Mesenchymal stem cell (in vitro differentiated cells and primary cell): ENCODE measurements at regions not wholly inside any gene's neighbourhood (a gene's known extent, or its start where the extent isn't known, plus 50 kb on each side); places are given as distances from the start of the nearest gene placed in this dataset.

Source experiments
- DNase-seq: peaks from one replicate; pipeline ENCODE4 v3.0.0-alpha.2; 2013
- H2AFZ ChIP-seq: one replicate; pipeline ENCODE4 v1.6.1; 2013; ENCODE audit warnings: low read depth, mild to moderate bottlenecking, control low read depth, inconsistent platforms, low read length, moderate library complexity
- H2AK5ac ChIP-seq: 2 replicates; pipeline ENCODE4 v1.6.1; 2013; ENCODE audit warnings: low read length, moderate library complexity, mild to moderate bottlenecking, inconsistent platforms; ENCODE audit not compliant: severe bottlenecking
- H2BK120ac ChIP-seq: one replicate; pipeline ENCODE4 v1.6.1; 2013; ENCODE audit warnings: low read depth, mild to moderate bottlenecking, inconsistent platforms, low read length, moderate library complexity
- H2BK12ac ChIP-seq, 2 experiments: one replicate each; pipeline ENCODE4 v1.6.1; 2013; ENCODE audit warnings: inconsistent platforms in 2 of 2, low read length in 2 of 2, mild to moderate bottlenecking in 2 of 2, moderate library complexity in 2 of 2, control low read depth in 1 of 2
- H2BK15ac ChIP-seq: one replicate; pipeline ENCODE4 v1.6.1; 2013; ENCODE audit warnings: mild to moderate bottlenecking, low read depth, inconsistent platforms; ENCODE audit not compliant: poor library complexity, severe bottlenecking
- H2BK5ac ChIP-seq: 2 replicates; pipeline ENCODE4 v1.6.1; 2013; ENCODE audit warnings: low read depth, mild to moderate bottlenecking, low read length, control low read depth, inconsistent platforms; ENCODE audit not compliant: poor library complexity, severe bottlenecking
- H3K14ac ChIP-seq, 2 experiments: one replicate each; pipeline ENCODE4 v1.6.1; 2013; ENCODE audit warnings: inconsistent platforms in 2 of 2, low read length in 2 of 2, control low read depth in 1 of 2, mild to moderate bottlenecking in 1 of 2, moderate library complexity in 1 of 2
- H3K18ac ChIP-seq, 2 experiments: one replicate each; pipeline ENCODE4 v1.6.1; 2013; ENCODE audit warnings: inconsistent platforms in 2 of 2, low read length in 2 of 2, control low read depth in 1 of 2, low read depth in 1 of 2, mild to moderate bottlenecking in 1 of 2
- H3K23ac ChIP-seq, 2 experiments: one replicate each; pipeline ENCODE4 v1.6.1; 2013; ENCODE audit warnings: inconsistent platforms in 2 of 2, low read length in 2 of 2, mild to moderate bottlenecking in 2 of 2, moderate library complexity in 2 of 2, control low read depth in 1 of 2
- H3K27ac ChIP-seq: 2 replicates; pipeline ENCODE4 v1.5.1; 2013; ENCODE audit warnings: mild to moderate bottlenecking, moderate library complexity, low read length, control low read depth, inconsistent platforms; ENCODE audit not compliant: poor library complexity, severe bottlenecking
- H3K27me3 ChIP-seq, 2 experiments: 2 replicates each; pipeline versions ENCODE4 v1.6.1 to v1.7.0; 2013; ENCODE audit warnings: low read length in 2 of 2, mild to moderate bottlenecking in 2 of 2, moderate library complexity in 2 of 2, control low read depth in 1 of 2, inconsistent platforms in 1 of 2; ENCODE audit not compliant: control insufficient read depth in 1 of 2, insufficient read depth in 1 of 2
- H3K36me3 ChIP-seq, 2 experiments: 2 replicates each; pipeline versions ENCODE4 v1.6.1 to v1.7.0; 2013; ENCODE audit warnings: low read length in 2 of 2, control low read depth in 1 of 2, inconsistent platforms in 1 of 2, low read depth in 1 of 2, mild to moderate bottlenecking in 1 of 2; ENCODE audit not compliant: insufficient read depth in 2 of 2, control insufficient read depth in 1 of 2
- H3K4ac ChIP-seq, 2 experiments: one replicate each; pipeline ENCODE4 v1.6.1; 2013; ENCODE audit warnings: inconsistent platforms in 2 of 2, low read length in 2 of 2, mild to moderate bottlenecking in 2 of 2, moderate library complexity in 2 of 2, control low read depth in 1 of 2, low read depth in 1 of 2
- H3K4me1 ChIP-seq: 2 replicates; pipeline ENCODE4 v1.6.1; 2013; ENCODE audit warnings: low read depth, low read length, control low read depth; ENCODE audit not compliant: control insufficient read depth, insufficient read depth
- H3K4me2 ChIP-seq: 2 replicates; pipeline ENCODE4 v1.6.1; 2013; ENCODE audit warnings: low read length, mild to moderate bottlenecking, inconsistent platforms; ENCODE audit not compliant: poor library complexity, severe bottlenecking
- H3K4me3 ChIP-seq, 2 experiments: 2 replicates each; pipeline versions ENCODE4 v1.5.1 to v1.7.0; 2013; ENCODE audit warnings: low read length in 2 of 2, mild to moderate bottlenecking in 2 of 2, control low read depth in 1 of 2, low read depth in 1 of 2; ENCODE audit not compliant: insufficient read depth in 1 of 2
- H3K79me1 ChIP-seq: replicated peaks from 2 replicates; pipeline ENCODE4 v1.6.1; 2013; ENCODE audit warnings: mild to moderate bottlenecking, control low read depth, low read length, inconsistent platforms; ENCODE audit not compliant: poor library complexity, severe bottlenecking
- H3K9ac ChIP-seq: 2 replicates; pipeline ENCODE4 v1.7.0; 2013; ENCODE audit warnings: mild to moderate bottlenecking, low read length, moderate library complexity
- H3K9me3 ChIP-seq: 2 replicates; pipeline ENCODE4 v1.7.0; 2013; ENCODE audit warnings: mild to moderate bottlenecking, low read length; ENCODE audit not compliant: control insufficient read depth
- H4K8ac ChIP-seq: one replicate; pipeline ENCODE4 v1.6.1; 2013; ENCODE audit warnings: inconsistent platforms, mild to moderate bottlenecking, low read length, moderate library complexity
- H4K91ac ChIP-seq: one replicate; pipeline ENCODE4 v1.6.1; 2013; ENCODE audit warnings: mild to moderate bottlenecking, low read length, inconsistent platforms
- WGBS: methylation state at CpG from one replicate; pipeline ENCODE4 v1.1.7; 2013; ENCODE audit warnings: mixed read lengths; 5-methylcytosine and 5-hydroxymethylcytosine counted together

- Histone ChIP-seq H3K4me3 (no peak overlapping the region), H3K4me2 (no peak overlapping the region), H3K9me3 (no peaks in the 10 kb centered on the region), H3K27me3 (no peaks in the 10 kb centered on the region), H2BK120ac (no peak overlapping the region), H2BK12ac (no peak overlapping the region), H2AK5ac (no peak overlapping the region), H2AFZ (no peak overlapping the region), H3K36me3 (no peaks in the 10 kb centered on the region), H3K27ac (no peak overlapping the region), H3K9ac (no peak overlapping the region), H3K14ac (no peak overlapping the region), H2BK5ac (no peak overlapping the region), H3K4ac (no peak overlapping the region), H3K4me1 (no peaks in the 10 kb centered on the region), H3K23ac (no peak overlapping the region), H4K91ac (no peak overlapping the region), H3K79me1 (no peaks in the 10 kb centered on the region), H3K18ac (no peak overlapping the region), H4K8ac (no peak overlapping the region), H2BK15ac (no peak overlapping the region)
- WGBS, result 90% methylated on average over 1 of the region's 1 CpG
- no peak for DNase-seq
Measured at GRCh38 chrX:25534091-25534490, 518.3 kb upstream of the ARX start.

- Histone ChIP-seq H2BK5ac (no peak overlapping the region), H3K4ac (no peak overlapping the region), H3K4me3 (no peak overlapping the region), H2BK120ac (no peak overlapping the region), H3K4me2 (no peak overlapping the region), H2AK5ac (no peak overlapping the region), H2BK15ac (no peak overlapping the region), H3K23ac (no peak overlapping the region), H3K36me3 (no peaks in the 10 kb centered on the region), H3K9ac (no peak overlapping the region), H4K91ac (no peak overlapping the region), H3K27ac (no peak overlapping the region), H3K27me3 (no peaks in the 10 kb centered on the region), H3K18ac (no peak overlapping the region), H4K8ac (no peak overlapping the region), H2AFZ (no peak overlapping the region), H2BK12ac (no peak overlapping the region), H3K79me1 (no peaks in the 10 kb centered on the region), H3K9me3 (no peaks in the 10 kb centered on the region), H3K14ac (no peak overlapping the region), H3K4me1 (no peaks in the 10 kb centered on the region)
- no peak for DNase-seq
- 83% methylated on average over 2 of the region's 2 CpGs for WGBS
Measured at GRCh38 chrX:25536307-25536970, 520.7 kb upstream of the ARX start.

- Histone ChIP-seq H2BK15ac (no peak overlapping the region), H3K36me3 (no peaks in the 10 kb centered on the region), H4K91ac (no peak overlapping the region), H3K4me1 (no peaks in the 10 kb centered on the region), H3K4me2 (no peak overlapping the region), H4K8ac (no peak overlapping the region), H3K14ac (no peak overlapping the region), H3K27ac (no peak overlapping the region), H2AFZ (no peak overlapping the region), H3K9ac (no peak overlapping the region), H3K4me3 (no peak overlapping the region), H3K27me3 (no peaks in the 10 kb centered on the region), H3K18ac (no peak overlapping the region), H2BK12ac (no peak overlapping the region), H2BK5ac (no peak overlapping the region), H2AK5ac (no peak overlapping the region), H3K23ac (no peak overlapping the region), H3K9me3 (no peaks in the 10 kb centered on the region), H2BK120ac (no peak overlapping the region), H3K4ac (no peak overlapping the region), H3K79me1 (no peaks in the 10 kb centered on the region)
- DNase-seq, result no peak
- WGBS, result no CpG with 5 or more reads among the region's 7 CpGs
Measured at GRCh38 chrX:25537699-25538098, 521.9 kb upstream of the ARX start.

GRCh38 chrX:25544641-25545040, 528.9 kb upstream of the ARX start:
- Histone ChIP-seq H3K4ac (no peak overlapping the region), H2AK5ac (no peak overlapping the region), H3K9me3 (no peaks in the 10 kb centered on the region), H3K4me2 (no peak overlapping the region), H3K27ac (no peak overlapping the region), H4K8ac (no peak overlapping the region), H3K23ac (no peak overlapping the region), H4K91ac (no peak overlapping the region), H2BK12ac (no peak overlapping the region), H3K14ac (no peak overlapping the region), H3K4me3 (no peak overlapping the region), H3K27me3 (no peaks in the 10 kb centered on the region), H3K9ac (no peak overlapping the region), H3K79me1 (no peaks in the 10 kb centered on the region), H2BK5ac (no peak overlapping the region), H2BK120ac (no peak overlapping the region), H2BK15ac (no peak overlapping the region), H3K36me3 (no peaks in the 10 kb centered on the region), H3K4me1 (no peaks in the 10 kb centered on the region), H3K18ac (no peak overlapping the region), H2AFZ (no peak overlapping the region)
- 63% methylated on average over 3 of the region's 3 CpGs for WGBS
- DNase-seq, result no peak
